B cell (primary cell): ENCODE measurements at regions not wholly inside any gene's neighbourhood (a gene's known extent, or its start where the extent isn't known, plus 50 kb on each side); places are given as distances from the start of the nearest gene placed in this dataset.

ENCODE experiments used
- ATAC-seq: fragments of 200-7000 bp; cut with Tn5 transposase; one replicate; pipeline ENCODE4 v1.10.0; 2021; ENCODE audit warnings: low read depth, mild to moderate bottlenecking, moderate number of reproducible peaks, moderate library complexity
- CTCF ChIA-PET: fragments of 350-600 bp; sonication (Branson Sonifier 250); formaldehyde crosslinking; loops from one replicate; lab custom pipeline; 2021; ENCODE audit warnings: antibody characterized with exemption, inconsistent platforms; lab: Charles Lee
- POLR2A ChIA-PET: fragments of 350-600 bp; sonication (Branson Sonifier 250); formaldehyde crosslinking; loops from one replicate; lab custom pipeline; 2021; ENCODE audit warnings: antibody characterized with exemption; lab: Charles Lee
- DNase-seq: peaks from one replicate; pipeline ENCODE4 v3.0.0; 2013
- H2AFZ ChIP-seq: 2 replicates; pipeline ENCODE4 v1.6.1; 2012; ENCODE audit warnings: mild to moderate bottlenecking, low read depth, low read length; ENCODE audit not compliant: insufficient read depth, poor library complexity, severe bottlenecking
- H3K27ac ChIP-seq, 2 donors: 1 replicate in 1 of 2; 2 replicates in 1 of 2; pipeline ENCODE4 v1.5.1; 2012 to 2013; ENCODE audit warnings: low read length in 2 of 2, mild to moderate bottlenecking in 2 of 2, moderate library complexity in 1 of 2
- H3K27me3 ChIP-seq, 4 experiments: fragments of 200-600 bp in 1 of 4; sonication (generic) in 1 of 4; replicated peaks in 1 of 4; 1 replicate in 2 of 4; 2 replicates in 2 of 4; pipeline versions ENCODE4 v1.6.1 to v1.7.0; 2013 to 2016; ENCODE audit warnings: low read length in 3 of 4, mild to moderate bottlenecking in 2 of 4, mixed read lengths in 1 of 4, moderate library complexity in 1 of 4; ENCODE audit not compliant: insufficient read depth in 4 of 4, control insufficient read depth in 3 of 4; ENCODE audit errors: control extremely low read depth in 1 of 4
- H3K36me3 ChIP-seq, 2 experiments: replicated peaks in 1 of 2; 1 replicate in 1 of 2; 2 replicates in 1 of 2; pipeline versions ENCODE4 v1.6.1 to v1.7.1; 2013; ENCODE audit warnings: low read length in 1 of 2; ENCODE audit not compliant: insufficient read depth in 2 of 2, control insufficient read depth in 1 of 2; ENCODE audit errors: control extremely low read depth in 1 of 2, extremely low read depth in 1 of 2
- H3K4me1 ChIP-seq, 2 donors: fragments of 200-600 bp in 1 of 2; sonication (generic) in 1 of 2; 1 replicate in 1 of 2; 2 replicates in 1 of 2; pipeline versions ENCODE4 v1.5.1 to v1.6.1; 2013 to 2017; ENCODE audit warnings: low read length in 2 of 2; ENCODE audit not compliant: control insufficient read depth in 2 of 2, insufficient read depth in 2 of 2
- H3K4me2 ChIP-seq: replicated peaks from 2 replicates; pipeline ENCODE3; 2012; ENCODE audit warnings: mild to moderate bottlenecking, low read depth, low read length; ENCODE audit not compliant: poor library complexity, severe bottlenecking
- H3K4me3 ChIP-seq, 5 experiments: fragments of 200-600 bp in 1 of 5; sonication (generic) in 1 of 5; 1 replicate in 3 of 5; 2 replicates in 2 of 5; pipeline versions ENCODE4 v1.5.1 to v1.7.0; 2011 to 2016; ENCODE audit warnings: low read length in 4 of 5, mild to moderate bottlenecking in 4 of 5, low read depth in 2 of 5, control low read depth in 1 of 5, moderate library complexity in 1 of 5; ENCODE audit not compliant: insufficient read depth in 1 of 5; ENCODE audit errors: control extremely low read depth in 1 of 5, extremely low read depth in 1 of 5
- H3K79me2 ChIP-seq: fragments of 200-600 bp; sonication (generic); one replicate; pipeline ENCODE4 v1.6.0; 2016; ENCODE audit warnings: low read length; ENCODE audit not compliant: control insufficient read depth, insufficient read depth
- H3K9ac ChIP-seq: fragments of 200-600 bp; sonication (generic); 2 replicates; pipeline ENCODE4 v1.6.1; 2017; ENCODE audit warnings: mild to moderate bottlenecking, low read length, moderate library complexity
- H3K9me3 ChIP-seq, 3 donors: one replicate each; pipeline versions ENCODE4 v1.6.1 to v1.7.1; 2013; ENCODE audit warnings: low read length in 2 of 3; ENCODE audit not compliant: control insufficient read depth in 2 of 3, insufficient read depth in 1 of 3; ENCODE audit errors: control extremely low read depth in 1 of 3
- H4K20me1 ChIP-seq: 2 replicates; pipeline ENCODE4 v1.6.0; 2012; ENCODE audit warnings: mild to moderate bottlenecking, low read length; ENCODE audit not compliant: insufficient read depth, control insufficient read depth, poor library complexity, severe bottlenecking
- H3K27ac Mint-ChIP-seq: one replicate; pipeline ENCODE4 v1.8.0; 2021; ENCODE audit warnings: mixed read lengths
- H3K27me3 Mint-ChIP-seq: one replicate; pipeline ENCODE4 v1.8.0; 2021; ENCODE audit warnings: mixed read lengths
- H3K4me1 Mint-ChIP-seq: one replicate; pipeline ENCODE4 v1.8.0; 2021; ENCODE audit warnings: mixed read lengths
- H3K4me3 Mint-ChIP-seq: one replicate; pipeline ENCODE4 v1.8.0; 2021; ENCODE audit warnings: mixed read lengths
- H3K9me3 Mint-ChIP-seq: one replicate; pipeline ENCODE4 v1.8.0; 2022; ENCODE audit warnings: mixed read lengths; ENCODE audit not compliant: insufficient read depth
- EZH2 ChIP-seq: IDR thresholded peaks from 2 replicates; pipeline ENCODE4 v1.6.1; 2012; ENCODE audit warnings: borderline replicate concordance, low read depth, mild to moderate bottlenecking, moderate library complexity, low read length; ENCODE audit not compliant: insufficient read depth, poor library complexity, severe bottlenecking
- WGBS: methylation state at CpG from one replicate; pipeline ENCODE4 v1.1.5; 2013; ENCODE audit warnings: missing lambda C conversion rate; ENCODE audit not compliant: insufficient coverage; 5-methylcytosine and 5-hydroxymethylcytosine counted together
- intact Hi-C: fragments of 100-400 bp; cut with micrococcal nuclease; formaldehyde crosslinking; loops from one replicate; pipeline ENCODE4 v1.10.0; 2022
- TF ChIP-seq, protein P1 (sequence below): fragments of 200-600 bp; IDR thresholded peaks from one replicate; pipeline ENCODE4 v1.8.0; 2022; ENCODE audit warnings: antibody characterized with exemption, mild to moderate bottlenecking

DNA sequence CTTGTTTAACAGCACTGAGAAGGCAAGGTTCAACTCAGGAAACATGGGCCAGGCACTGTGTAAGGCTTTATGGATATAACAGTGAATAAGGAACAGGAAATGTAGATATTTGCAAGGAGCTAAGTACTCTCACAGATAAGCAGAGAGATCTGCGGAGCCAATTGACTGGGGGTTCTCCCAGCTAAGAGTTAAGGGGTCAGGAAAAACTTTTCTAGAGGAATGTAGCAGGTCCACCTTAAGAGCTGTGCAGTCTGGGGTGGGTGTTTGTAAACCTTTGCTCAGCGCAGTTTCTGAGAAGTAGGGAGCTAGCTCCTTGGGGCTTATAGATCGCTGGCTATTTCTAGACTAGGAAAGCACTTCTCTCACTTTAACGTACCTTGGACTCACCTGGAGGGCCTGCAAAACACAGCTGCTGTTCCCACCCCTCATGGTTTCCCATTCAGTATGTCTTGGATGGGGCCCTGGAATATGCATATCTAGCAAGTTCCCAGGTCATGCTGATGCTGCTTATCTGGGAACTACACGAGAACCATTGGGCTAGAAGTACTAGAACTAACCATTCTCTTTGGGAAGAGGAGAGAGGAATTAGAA, 51.7 kb downstream of the TLCD4 start:
- H2AFZ ChIP-seq = no peak overlapping the region
- H4K20me1 ChIP-seq = no peaks in the 10 kb centered on the region
- TF ChIP-seq, protein P1, sequence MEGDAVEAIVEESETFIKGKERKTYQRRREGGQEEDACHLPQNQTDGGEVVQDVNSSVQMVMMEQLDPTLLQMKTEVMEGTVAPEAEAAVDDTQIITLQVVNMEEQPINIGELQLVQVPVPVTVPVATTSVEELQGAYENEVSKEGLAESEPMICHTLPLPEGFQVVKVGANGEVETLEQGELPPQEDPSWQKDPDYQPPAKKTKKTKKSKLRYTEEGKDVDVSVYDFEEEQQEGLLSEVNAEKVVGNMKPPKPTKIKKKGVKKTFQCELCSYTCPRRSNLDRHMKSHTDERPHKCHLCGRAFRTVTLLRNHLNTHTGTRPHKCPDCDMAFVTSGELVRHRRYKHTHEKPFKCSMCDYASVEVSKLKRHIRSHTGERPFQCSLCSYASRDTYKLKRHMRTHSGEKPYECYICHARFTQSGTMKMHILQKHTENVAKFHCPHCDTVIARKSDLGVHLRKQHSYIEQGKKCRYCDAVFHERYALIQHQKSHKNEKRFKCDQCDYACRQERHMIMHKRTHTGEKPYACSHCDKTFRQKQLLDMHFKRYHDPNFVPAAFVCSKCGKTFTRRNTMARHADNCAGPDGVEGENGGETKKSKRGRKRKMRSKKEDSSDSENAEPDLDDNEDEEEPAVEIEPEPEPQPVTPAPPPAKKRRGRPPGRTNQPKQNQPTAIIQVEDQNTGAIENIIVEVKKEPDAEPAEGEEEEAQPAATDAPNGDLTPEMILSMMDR = no peak
- no peak for TF ChIP-seq EZH2
- CTCF ChIA-PET = no interaction called here
- POLR2A ChIA-PET = interaction anchor here (0.6 kb wide), 1 partner anchor 1289 kb away, joined by 3 read pairs; no protein-coding TSS in a partner anchor
- Mint-ChIP-seq H3K9me3 (no peaks in the 10 kb centered on the region), H3K27me3 (peaks cover 5% of the 10 kb centered on the region), H3K4me1 (no peaks in the 10 kb centered on the region), H3K27ac (no peak overlapping the region), H3K4me3 (no peak overlapping the region)
- no peak overlapping the region for H3K4me3 ChIP-seq
- no peak overlapping the region for H3K4me2 ChIP-seq
- ATAC-seq (no peak), DNase-seq (no peak)
- 97% methylated on average over 4 of the region's 5 CpGs for WGBS
- intact Hi-C loops = no loop called here
- peaks cover 0 to 9% (median 1%) of the 10 kb centered on the region in 3 donors for H3K9me3 ChIP-seq
- H3K4me1 ChIP-seq = no peaks in the 10 kb centered on the region
- H3K79me2 ChIP-seq = no peaks in the 10 kb centered on the region
- H3K27ac ChIP-seq = no peak overlapping the region
- H3K9ac ChIP-seq = no peak overlapping the region
- H3K27me3 ChIP-seq = no peaks in the 10 kb centered on the region
- no peaks in the 10 kb centered on the region for H3K36me3 ChIP-seq

DNA sequence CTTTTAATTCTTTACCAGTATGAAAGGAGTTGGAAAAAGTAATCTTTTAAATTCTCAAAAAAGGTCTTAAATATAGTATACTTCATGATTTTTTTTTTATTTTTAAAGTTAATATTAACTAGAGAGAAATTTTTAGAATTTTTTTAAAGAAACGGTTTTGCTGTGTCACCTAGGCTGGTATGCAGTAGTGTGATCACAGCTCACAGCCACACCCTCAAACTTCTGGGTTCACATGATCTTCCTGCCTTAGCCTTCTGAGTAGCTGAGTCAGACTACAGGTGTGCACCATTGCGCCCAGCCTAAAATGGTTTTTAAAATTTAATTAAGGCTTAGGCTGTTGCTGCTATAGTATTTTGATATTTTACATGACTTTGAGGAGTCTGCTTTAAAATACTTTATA, 52.4 kb downstream of the TLCD4 start:
- Mint-ChIP-seq H3K9me3 (no peaks in the 10 kb centered on the region), H3K27ac (no peak overlapping the region), H3K27me3 (peaks cover 5% of the 10 kb centered on the region), H3K4me1 (no peaks in the 10 kb centered on the region), H3K4me3 (no peak overlapping the region)
- Histone ChIP-seq H3K4me1 (no peaks in the 10 kb centered on the region), H3K4me2 (no peak overlapping the region), H4K20me1 (no peaks in the 10 kb centered on the region), H3K4me3 (no peak overlapping the region), H3K9me3 (peaks cover 0 to 3% (median 1%) of the 10 kb centered on the region in 3 donors), H2AFZ (no peak overlapping the region), H3K27ac (no peak overlapping the region), H3K79me2 (no peaks in the 10 kb centered on the region), H3K27me3 (no peaks in the 10 kb centered on the region), H3K36me3 (no peaks in the 10 kb centered on the region), H3K9ac (no peak overlapping the region)
- TF ChIP-seq EZH2 = no peak
- TF ChIP-seq, protein P1 = no peak
- ATAC-seq (no peak), DNase-seq (no peak)
- no CpG with 5 or more reads among the region's 2 CpGs for WGBS
- POLR2A ChIA-PET = no interaction called here
- intact Hi-C loops = no loop called here
- CTCF ChIA-PET = no interaction called here
